ENCODE measurements at regions not wholly inside any gene's neighbourhood (a gene's known extent, or its start where the extent isn't known, plus 50 kb on each side); places are given as distances from the start of the nearest gene placed in this dataset.
"Not testable (repeated sequence)": the region's sequence is repeated elsewhere in the genome, so short reads cannot be mapped to it uniquely, and the experiment has no call there.

- H3K27ac ChIP-seq (ENCODE audit: low read depth, low read length) = no peak overlapping the region
- H3K4me2 ChIP-seq (ENCODE audit: insufficient read depth, low read length) = no peak overlapping the region
- H3K36me3 ChIP-seq (ENCODE audit: insufficient read depth, low read length) = no peaks in the 10 kb centered on the region
- H2AFZ ChIP-seq (ENCODE audit: low read length) = no peak overlapping the region
- H3K9me3 ChIP-seq (ENCODE audit: low read depth, low read length) = no peaks in the 10 kb centered on the region
- H3K4me3 ChIP-seq (ENCODE audit: insufficient read depth, low read length) = no peak overlapping the region
- no peaks in the 10 kb centered on the region for H4K20me1 ChIP-seq (ENCODE audit: insufficient read depth, low read length)
- H3K79me2 ChIP-seq (ENCODE audit: insufficient read depth, low read length) = no peaks in the 10 kb centered on the region
- no peak for DNase-seq (ENCODE audit: insufficient read length, low spot score, missing footprints)
- no peak for TF ChIP-seq CTCF (IDR thresholded peaks at IDR 0.05; ENCODE audit: extremely low read depth, low read depth, low read length)
- no peaks in the 10 kb centered on the region for H3K27me3 ChIP-seq (ENCODE audit: insufficient read depth, low read length)
- no peaks in the 10 kb centered on the region for H3K4me1 ChIP-seq (ENCODE audit: insufficient read depth, low read length)
Observed at GRCh38 chr5:130937046-130937445, 228.0 kb downstream of the HINT1 start.

DNA sequence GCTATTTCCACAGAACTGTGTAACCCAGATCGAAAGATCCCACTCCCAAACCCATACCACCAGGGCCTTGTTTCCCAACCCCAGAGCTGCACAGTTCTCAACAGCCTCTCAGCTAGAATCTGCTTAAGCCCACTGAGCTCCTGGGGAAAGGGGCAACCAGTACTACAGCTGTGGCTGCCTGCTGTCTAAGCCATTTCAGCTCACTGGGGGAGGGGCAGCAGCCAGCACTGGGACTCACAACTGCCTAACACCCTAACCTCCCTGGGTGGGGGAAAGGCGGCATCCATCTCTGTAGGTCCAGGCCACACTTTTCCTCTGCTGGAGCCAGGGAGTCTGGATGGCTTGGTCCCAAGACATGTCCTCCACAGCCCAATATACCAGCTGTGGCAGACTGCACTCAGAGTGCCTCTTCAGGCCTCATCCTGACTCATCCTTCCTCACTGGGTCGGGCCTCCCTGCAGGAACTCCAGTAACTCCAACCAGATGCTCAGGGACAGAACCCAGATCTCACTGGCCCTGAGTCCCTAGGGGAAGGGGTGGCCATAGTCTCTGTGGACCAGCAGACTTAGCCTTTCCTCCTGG lies 241.4 kb downstream of the HINT1 start:
- Histone ChIP-seq H3K4me2 (ENCODE audit: insufficient read depth, low read length) (no peak overlapping the region), H3K27ac (ENCODE audit: low read depth, low read length) (no peak overlapping the region), H3K4me3 (ENCODE audit: insufficient read depth, low read length) (no peak overlapping the region), H3K4me1 (ENCODE audit: insufficient read depth, low read length) (no peaks in the 10 kb centered on the region), H2AFZ (ENCODE audit: low read length) (no peak overlapping the region), H3K9me3 (ENCODE audit: low read depth, low read length) (no peaks in the 10 kb centered on the region), H4K20me1 (ENCODE audit: insufficient read depth, low read length) (no peaks in the 10 kb centered on the region), H3K36me3 (ENCODE audit: insufficient read depth, low read length) (no peaks in the 10 kb centered on the region), H3K27me3 (ENCODE audit: insufficient read depth, low read length) (no peaks in the 10 kb centered on the region), H3K79me2 (ENCODE audit: insufficient read depth, low read length) (no peaks in the 10 kb centered on the region)
- no peak for DNase-seq (ENCODE audit: insufficient read length, low spot score, missing footprints)
- no peak for TF ChIP-seq CTCF (IDR thresholded peaks at IDR 0.05; ENCODE audit: extremely low read depth, low read depth, low read length)

GRCh38 chr5:130912088-130912487 lies 253.0 kb downstream of the HINT1 start:
- Histone ChIP-seq H3K27me3 (ENCODE audit: insufficient read depth, low read length) (no peaks in the 10 kb centered on the region), H2AFZ (ENCODE audit: low read length) (no peak overlapping the region), H3K36me3 (ENCODE audit: insufficient read depth, low read length) (no peaks in the 10 kb centered on the region), H3K4me2 (ENCODE audit: insufficient read depth, low read length) (no peak overlapping the region), H3K4me1 (ENCODE audit: insufficient read depth, low read length) (no peaks in the 10 kb centered on the region), H3K9me3 (ENCODE audit: low read depth, low read length) (no peaks in the 10 kb centered on the region), H4K20me1 (ENCODE audit: insufficient read depth, low read length) (no peaks in the 10 kb centered on the region), H3K79me2 (ENCODE audit: insufficient read depth, low read length) (no peaks in the 10 kb centered on the region), H3K4me3 (ENCODE audit: insufficient read depth, low read length) (no peak overlapping the region), H3K27ac (ENCODE audit: low read depth, low read length) (no peak overlapping the region)
- no peak for TF ChIP-seq CTCF (IDR thresholded peaks at IDR 0.05; ENCODE audit: extremely low read depth, low read depth, low read length)
- DNase-seq (ENCODE audit: insufficient read length, low spot score, missing footprints) = no peak

- TF ChIP-seq CTCF (IDR thresholded peaks at IDR 0.05; ENCODE audit: extremely low read depth, low read depth, low read length) = no peak
- Histone ChIP-seq H3K27me3 (ENCODE audit: insufficient read depth, low read length) (no peaks in the 10 kb centered on the region), H4K20me1 (ENCODE audit: insufficient read depth, low read length) (no peaks in the 10 kb centered on the region)
Observed at GRCh38 chr5:130908186-130908585, 256.9 kb downstream of the HINT1 start.

GRCh38 chr5:130897537-130898195 lies 267.4 kb downstream of the HINT1 start:
- H3K36me3 ChIP-seq (ENCODE audit: insufficient read depth, low read length); H3K27me3 ChIP-seq (ENCODE audit: insufficient read depth, low read length); H3K9me3 ChIP-seq (ENCODE audit: low read depth, low read length); H2AFZ ChIP-seq (ENCODE audit: low read length); H3K4me1 ChIP-seq (ENCODE audit: insufficient read depth, low read length); H3K27ac ChIP-seq (ENCODE audit: low read depth, low read length); H3K4me2 ChIP-seq (ENCODE audit: insufficient read depth, low read length); H4K20me1 ChIP-seq (ENCODE audit: insufficient read depth, low read length); DNase-seq (ENCODE audit: insufficient read length, low spot score, missing footprints); H3K79me2 ChIP-seq (ENCODE audit: insufficient read depth, low read length); H3K4me3 ChIP-seq (ENCODE audit: insufficient read depth, low read length): not testable (repeated sequence)

More at GRCh38 chr5:130908186-130908585, 256.9 kb downstream of the HINT1 start:
- Histone ChIP-seq H3K36me3 (ENCODE audit: insufficient read depth, low read length) (no peaks in the 10 kb centered on the region), H3K4me3 (ENCODE audit: insufficient read depth, low read length) (no peak overlapping the region), H3K27ac (ENCODE audit: low read depth, low read length) (no peak overlapping the region), H3K4me2 (ENCODE audit: insufficient read depth, low read length) (no peak overlapping the region), H2AFZ (ENCODE audit: low read length) (no peak overlapping the region), H3K4me1 (ENCODE audit: insufficient read depth, low read length) (no peaks in the 10 kb centered on the region), H3K9me3 (ENCODE audit: low read depth, low read length) (no peaks in the 10 kb centered on the region), H3K79me2 (ENCODE audit: insufficient read depth, low read length) (no peaks in the 10 kb centered on the region)
- DNase-seq (ENCODE audit: insufficient read length, low spot score, missing footprints) = no peak

GRCh38 chr5:130897181-130897536 lies 267.9 kb downstream of the HINT1 start:
- not testable (repeated sequence) for H3K79me2 ChIP-seq (ENCODE audit: insufficient read depth, low read length); H4K20me1 ChIP-seq (ENCODE audit: insufficient read depth, low read length); H3K36me3 ChIP-seq (ENCODE audit: insufficient read depth, low read length); H3K4me2 ChIP-seq (ENCODE audit: insufficient read depth, low read length); H2AFZ ChIP-seq (ENCODE audit: low read length); H3K4me1 ChIP-seq (ENCODE audit: insufficient read depth, low read length); H3K27me3 ChIP-seq (ENCODE audit: insufficient read depth, low read length); DNase-seq (ENCODE audit: insufficient read length, low spot score, missing footprints); H3K9me3 ChIP-seq (ENCODE audit: low read depth, low read length); H3K4me3 ChIP-seq (ENCODE audit: insufficient read depth, low read length); H3K27ac ChIP-seq (ENCODE audit: low read depth, low read length)
